HG02610 (cell line): ENCODE measurements at regions not wholly inside any gene's neighbourhood (a gene's known extent, or its start where the extent isn't known, plus 50 kb on each side); places are given as distances from the start of the nearest gene placed in this dataset.

ENCODE experiments used
- ATAC-seq: cut with Tn5 transposase; IDR thresholded peaks from one replicate; pipeline ENCODE4 v1.9.1; 2021; ENCODE audit warnings: mild to moderate bottlenecking, moderate library complexity; ENCODE audit not compliant: unreplicated experiment

GRCh38 chr15:48038221-48038620, 82.6 kb upstream of the SLC24A5 start:
- no peak for ATAC-seq

- no peak for ATAC-seq
Measured at GRCh38 chr15:48040166-48040817, 80.5 kb upstream of the SLC24A5 start.

GRCh38 chr15:48041454-48041853, 79.3 kb upstream of the SLC24A5 start:
- ATAC-seq: no peak

- ATAC-seq: no peak
Measured at GRCh38 chr15:48046813-48047438, 73.9 kb upstream of the SLC24A5 start.

- no peak for ATAC-seq
Measured at GRCh38 chr15:48049736-48050135, 71.1 kb upstream of the SLC24A5 start.

GRCh38 chr15:48052946-48053345, 67.8 kb upstream of the SLC24A5 start:
- ATAC-seq: no peak

GRCh38 chr15:48058371-48058770, 62.4 kb upstream of the SLC24A5 start:
- ATAC-seq: no peak

GRCh38 chr15:48059791-48060190, 61.0 kb upstream of the SLC24A5 start:
- no peak for ATAC-seq

GRCh38 chr15:48060396-48060795, 60.4 kb upstream of the SLC24A5 start:
- no peak for ATAC-seq

- no peak for ATAC-seq
Measured at GRCh38 chr15:48061605-48062004, 59.2 kb upstream of the SLC24A5 start.

- ATAC-seq: no peak
Measured at GRCh38 chr15:48062148-48062872, 58.5 kb upstream of the SLC24A5 start.

- no peak for ATAC-seq
Measured at GRCh38 chr15:48063411-48063985, 57.3 kb upstream of the SLC24A5 start.

GRCh38 chr15:48064421-48064820, 56.4 kb upstream of the SLC24A5 start:
- ATAC-seq: no peak

- no peak for ATAC-seq
Measured at GRCh38 chr15:48066456-48066855, 54.3 kb upstream of the SLC24A5 start.
